NCI-H1417 treated with DMSO at 0.1 percent for 48 hours (cell line): ENCODE measurements at regions not wholly inside any gene's neighbourhood (a gene's known extent, or its start where the extent isn't known, plus 50 kb on each side); places are given as distances from the start of the nearest gene placed in this dataset.

Source experiments
- DNase-seq: peaks from one replicate; lab custom pipeline; 2025; lab: John Stamatoyannopoulos, UW

GRCh38 chr7:67553378-67553777, 556.7 kb downstream of the TYW1 start:
- DNase-seq, result no peak

GRCh38 chr7:67554986-67555385, 558.4 kb downstream of the TYW1 start:
- DNase-seq, result no peak

- no peak for DNase-seq
Observed at GRCh38 chr7:67564959-67565358, 568.3 kb downstream of the TYW1 start.

DNA sequence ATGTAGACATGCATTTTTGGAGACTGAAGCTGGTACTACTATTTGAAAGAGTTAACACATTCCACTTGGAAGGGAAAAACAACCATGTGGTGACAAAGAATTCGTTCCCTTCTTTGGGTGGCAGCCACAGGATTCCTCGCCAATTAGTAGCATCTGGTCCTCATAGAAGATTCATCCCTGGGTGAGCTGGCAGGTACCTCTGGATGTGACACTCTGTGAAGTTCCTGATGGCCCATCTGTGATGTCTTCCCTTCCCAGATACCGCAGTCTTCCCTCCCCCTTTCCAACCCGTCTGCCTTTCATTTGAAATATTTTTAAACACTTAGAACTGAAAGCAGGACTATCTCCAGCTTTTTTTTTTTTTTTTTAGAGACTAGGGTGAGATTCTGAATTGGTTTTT, 569.5 kb downstream of the TYW1 start:
- no peak for DNase-seq

DNA sequence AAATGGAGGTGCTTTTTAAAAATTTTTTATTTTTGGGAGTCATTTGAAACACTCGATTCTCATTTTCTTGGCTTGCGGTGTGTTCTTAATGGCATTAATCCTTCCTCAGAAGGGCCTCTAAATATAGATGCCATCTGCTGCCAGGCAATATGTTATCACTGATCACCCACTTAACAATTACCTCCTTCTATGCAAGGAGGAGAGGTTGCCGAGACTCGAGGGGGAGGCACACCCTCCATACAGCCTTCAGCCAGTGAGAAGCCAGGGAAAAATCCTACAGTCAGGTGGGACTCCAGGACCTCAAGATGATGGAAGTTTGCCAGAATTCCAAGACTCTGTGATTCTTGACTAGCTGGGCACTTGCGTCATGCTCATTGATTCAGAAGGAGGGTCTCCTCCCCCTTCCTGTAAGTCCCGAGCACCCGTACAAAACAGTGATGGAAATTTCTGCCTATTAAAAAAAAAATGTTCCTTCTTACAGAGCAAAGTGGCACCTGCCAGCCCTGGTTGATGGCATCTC, 574.5 kb downstream of the TYW1 start:
- no peak for DNase-seq

- no peak for DNase-seq
Observed at GRCh38 chr7:67573639-67574038, 577.0 kb downstream of the TYW1 start.

GRCh38 chr7:67588631-67589030, 592.0 kb downstream of the TYW1 start:
- no peak for DNase-seq

GRCh38 chr7:67589183-67589582, 592.5 kb downstream of the TYW1 start:
- no peak for DNase-seq

- DNase-seq, result no peak
Observed at GRCh38 chr7:67590649-67591048, 594.0 kb downstream of the TYW1 start.

DNA sequence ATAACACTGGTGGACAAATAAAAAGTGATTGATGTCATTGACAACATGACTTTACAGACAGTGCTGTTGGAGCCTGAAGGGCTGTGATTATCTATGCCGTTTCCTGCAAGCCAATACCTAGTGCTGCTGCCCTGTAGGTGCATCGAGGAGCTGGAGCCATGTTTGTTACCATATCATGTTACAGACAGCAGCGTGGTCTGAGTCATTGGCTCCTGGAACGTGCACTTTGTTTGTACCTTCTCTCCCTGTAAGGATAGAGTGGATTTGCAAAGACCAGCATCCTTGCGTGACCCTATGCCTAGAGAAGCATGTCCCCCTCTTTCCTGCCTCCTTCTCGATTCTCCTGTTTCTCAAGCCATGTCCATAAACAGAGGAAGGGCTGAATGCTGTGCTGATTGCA, 597.2 kb downstream of the TYW1 start:
- no peak for DNase-seq

DNA sequence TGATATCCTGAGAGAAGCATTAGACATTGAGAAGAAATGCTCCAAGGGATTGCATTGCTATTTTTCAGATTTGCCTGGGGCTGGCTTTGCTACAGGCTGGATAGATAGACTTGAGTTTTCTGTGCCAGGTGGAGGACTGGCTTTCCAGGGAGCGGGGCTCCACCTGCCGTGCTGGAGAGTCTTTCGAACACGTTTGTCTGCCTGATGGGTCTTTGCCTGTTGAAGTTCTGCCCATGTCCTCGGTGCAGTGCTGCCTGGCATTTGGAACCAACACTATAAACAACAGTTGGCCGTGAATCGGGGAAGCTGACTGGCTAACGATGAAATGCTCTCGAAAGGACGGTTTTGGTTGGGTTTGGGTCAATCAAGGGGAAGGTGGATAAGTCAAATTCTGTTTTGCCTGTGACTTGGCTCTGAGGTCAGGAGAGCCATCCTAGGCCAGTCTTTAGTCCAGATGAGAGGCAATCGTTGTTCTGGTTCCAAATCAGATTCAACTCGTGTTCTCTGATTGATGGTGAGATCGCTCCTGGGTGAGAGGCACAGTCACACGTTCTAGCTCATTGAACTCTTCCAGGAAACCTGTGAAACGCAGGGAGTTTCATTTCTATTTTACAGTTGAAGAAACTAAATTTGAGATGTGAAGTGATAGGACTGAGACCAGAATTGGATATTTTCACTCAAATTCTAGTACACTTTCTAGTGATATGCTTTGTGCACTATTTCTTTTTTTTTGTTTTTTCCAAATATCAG, 599.0 kb downstream of the TYW1 start:
- DNase-seq, result no peak

DNA sequence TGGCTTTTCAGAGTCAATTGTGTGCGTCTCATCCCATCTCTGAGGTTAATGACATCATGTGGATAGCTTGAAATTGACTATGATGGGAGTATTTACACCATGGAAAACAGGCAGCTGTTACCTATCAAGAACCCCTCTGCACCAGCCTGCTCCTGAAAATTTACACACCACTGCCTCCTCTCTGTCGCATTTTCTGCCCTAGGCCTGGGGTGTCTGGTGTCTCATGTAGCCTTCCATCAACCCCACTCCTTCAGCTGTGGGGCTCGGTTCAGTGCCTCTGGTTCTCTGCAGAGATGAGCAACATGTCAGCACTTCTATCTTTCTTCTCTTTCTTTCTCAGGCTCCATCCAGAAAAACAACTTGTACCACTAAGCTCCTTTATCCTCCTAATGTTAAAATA, 600.5 kb downstream of the TYW1 start:
- no peak for DNase-seq

DNA sequence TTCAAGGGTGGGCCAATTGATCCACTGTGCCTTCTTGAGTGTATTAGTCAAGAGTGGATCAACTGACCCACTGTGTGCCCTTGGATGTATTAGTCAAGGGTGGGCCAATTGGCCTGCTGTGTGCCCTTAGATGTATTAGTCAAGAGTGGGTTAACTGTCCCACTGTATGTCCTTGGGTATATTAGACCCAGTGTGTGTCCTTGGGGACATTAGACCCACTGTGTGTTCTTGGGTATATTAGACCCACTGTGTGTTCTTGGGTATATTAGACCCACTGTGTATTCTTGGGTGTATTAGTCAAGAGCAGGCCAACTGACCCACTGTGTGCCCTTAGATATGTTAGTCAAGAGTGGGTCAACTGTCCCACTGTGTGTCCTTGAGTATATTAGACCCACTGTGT, 601.8 kb downstream of the TYW1 start:
- no peak for DNase-seq

GRCh38 chr7:67599331-67600062, 602.9 kb downstream of the TYW1 start:
- no peak for DNase-seq

DNA sequence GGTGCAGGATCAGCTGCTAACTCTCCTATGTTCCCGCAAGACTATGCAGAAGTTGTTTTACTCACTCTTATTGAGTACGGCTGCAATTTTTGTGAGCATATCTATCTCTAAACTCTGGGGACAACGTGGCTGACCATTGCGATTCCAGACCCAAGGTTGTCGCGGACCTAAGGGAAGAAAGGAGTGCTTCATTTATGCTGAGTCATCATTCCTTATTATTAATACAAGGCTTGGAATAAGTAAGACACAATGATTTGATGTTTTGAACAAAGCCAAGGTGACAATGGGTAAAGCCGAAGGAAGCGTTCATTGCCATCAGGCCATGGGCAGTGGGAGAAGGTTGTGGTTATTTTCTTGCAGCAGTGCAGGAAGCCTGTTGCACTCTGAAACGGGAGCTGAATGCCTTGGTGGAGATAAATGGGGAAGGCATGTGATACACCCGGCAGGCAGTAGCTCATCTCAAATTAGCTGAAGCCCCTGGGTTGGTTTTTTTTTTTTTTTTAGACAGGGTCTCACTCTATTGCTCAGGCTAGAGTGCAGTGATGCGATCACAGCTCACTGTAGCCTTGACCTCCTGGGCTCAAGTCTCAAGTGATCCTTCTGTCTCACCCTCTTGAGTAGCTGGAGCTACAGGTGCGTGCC, 605.7 kb downstream of the TYW1 start:
- no peak for DNase-seq

- DNase-seq, result no peak
Observed at GRCh38 chr7:67604461-67605386, 608.1 kb downstream of the TYW1 start.

DNA sequence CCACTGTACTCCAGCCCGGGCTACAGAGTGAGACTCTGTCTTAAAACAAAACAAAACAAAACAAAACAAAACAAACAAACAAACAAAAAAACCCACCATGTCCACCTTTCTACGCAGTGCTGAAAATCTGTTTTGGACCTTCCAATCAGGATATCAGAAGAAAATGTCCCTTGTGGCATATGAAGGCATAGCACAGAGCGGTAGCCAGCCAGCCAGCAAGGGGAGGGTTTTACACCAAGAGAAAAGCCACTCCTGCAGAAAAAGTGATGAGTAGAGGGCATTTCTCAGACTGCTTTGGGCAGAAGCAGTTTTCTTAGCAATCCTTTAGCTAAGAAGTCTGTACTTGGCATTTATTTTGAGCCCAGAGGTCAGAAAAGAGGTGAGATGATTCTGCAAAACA, 612.2 kb downstream of the TYW1 start:
- DNase-seq, result no peak

- no peak for DNase-seq
Observed at GRCh38 chr7:67610897-67611296, 614.3 kb downstream of the TYW1 start.

DNA sequence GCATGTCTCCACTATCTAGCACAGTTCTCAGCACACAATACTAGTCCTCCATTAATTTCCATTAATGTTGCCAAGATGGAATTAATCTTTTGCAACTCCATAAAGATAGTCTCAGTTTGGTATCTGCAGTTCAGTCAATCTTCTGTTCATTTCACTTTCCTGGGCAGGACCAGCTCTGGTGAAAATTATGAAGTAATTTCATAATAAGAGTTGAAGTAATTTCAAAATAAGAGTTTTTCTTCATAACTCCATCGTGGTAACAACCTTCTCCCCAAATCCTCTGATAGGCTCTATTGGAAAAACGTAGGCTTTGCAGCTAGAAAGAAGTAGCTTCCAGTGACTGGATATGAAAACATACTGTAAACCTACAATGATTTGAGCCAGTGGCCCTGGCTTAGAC, 618.2 kb downstream of the TYW1 start:
- no peak for DNase-seq

GRCh38 chr7:67616517-67616916, 619.9 kb downstream of the TYW1 start:
- DNase-seq, result no peak

DNA sequence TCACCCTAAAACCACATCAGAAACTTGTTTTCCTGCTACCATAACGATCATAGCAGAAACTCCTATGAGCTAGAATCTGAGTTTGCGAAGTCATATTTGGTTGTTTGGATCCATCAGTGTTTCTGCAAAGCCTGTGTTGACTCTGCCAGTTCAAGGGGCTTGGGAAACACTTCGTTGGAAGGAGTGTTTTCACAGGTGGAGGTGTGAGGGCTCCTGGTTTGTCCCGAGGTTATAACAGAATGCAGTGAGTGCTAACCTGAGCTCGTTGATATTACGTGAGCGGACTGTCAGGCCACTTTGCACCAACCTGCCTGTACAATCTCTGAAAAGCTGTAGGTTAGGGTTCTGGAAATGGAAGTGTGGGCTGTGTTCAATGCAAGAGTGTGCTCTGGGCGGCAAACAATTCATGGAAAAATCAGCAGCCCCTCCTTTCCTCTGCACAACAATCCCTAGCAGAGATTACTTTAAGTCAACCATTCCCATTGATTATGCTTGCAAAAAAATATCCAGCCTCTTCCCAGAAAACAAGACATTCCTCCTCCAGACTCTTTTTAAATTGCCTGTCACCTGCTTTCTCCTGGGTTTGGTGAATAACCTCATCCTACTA, 622.0 kb downstream of the TYW1 start:
- no peak for DNase-seq
